ENCODE measurements at regions not wholly inside any gene's neighbourhood (a gene's known extent, or its start where the extent isn't known, plus 50 kb on each side); places are given as distances from the start of the nearest gene placed in this dataset.
A peak's percentile ranks its signal among the peaks of the same experiment; 100 is the strongest.

DNA sequence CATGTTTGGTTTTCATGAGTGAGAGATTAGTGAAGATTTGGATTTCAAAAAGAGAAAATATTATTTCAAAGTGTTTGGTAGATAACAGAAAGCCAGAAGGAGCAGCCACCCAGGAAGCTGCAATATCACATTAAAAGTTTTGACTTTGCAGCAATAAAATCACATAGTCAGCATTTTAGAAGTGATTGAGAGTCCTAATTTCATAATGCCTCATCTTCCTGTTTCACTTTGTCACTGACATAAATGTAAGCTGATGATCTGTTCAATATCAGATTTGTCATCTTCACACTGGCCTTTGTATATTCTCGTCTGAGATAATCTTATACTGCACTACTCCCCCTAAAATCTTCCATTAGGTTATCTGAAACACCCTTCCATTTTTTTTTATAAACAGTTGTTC is 690.5 kb downstream of the ADCYAP1 start:
- H3K4me1 Mint-ChIP-seq = no peaks in the 10 kb centered on the region
- ChIA-PET CTCF (no interaction called here), POLR2A (no interaction called here)
- no peaks in the 10 kb centered on the region for H3K36me3 Mint-ChIP-seq (ENCODE audit: low read depth)
- no peaks in the 10 kb centered on the region for H3K9me3 Mint-ChIP-seq
- no peaks in the 10 kb centered on the region for H3K27me3 Mint-ChIP-seq
- DNase-seq = no peak
- H3K4me3 Mint-ChIP-seq = no peak overlapping the region
- H3K27ac Mint-ChIP-seq = no peak overlapping the region

DNA sequence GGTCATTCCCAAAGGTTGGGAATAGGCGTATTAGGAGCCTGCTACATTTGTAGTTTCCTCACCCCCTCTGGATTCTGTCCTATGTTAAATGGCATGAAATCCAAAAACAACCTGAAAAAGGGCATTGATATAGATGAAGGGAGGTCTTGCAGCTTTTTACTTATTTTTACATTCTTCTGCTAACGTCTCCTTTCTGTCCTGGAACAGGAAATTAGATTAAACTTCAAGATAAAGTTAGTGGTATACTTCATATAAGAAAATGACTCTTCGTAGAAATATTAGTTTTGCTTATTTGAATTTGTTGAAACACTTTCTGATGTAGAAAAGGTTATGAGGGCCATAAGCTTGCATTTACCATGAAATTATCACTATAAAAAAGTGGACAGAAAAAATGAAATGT is 694.5 kb downstream of the ADCYAP1 start:
- Mint-ChIP-seq H3K27me3 (no peaks in the 10 kb centered on the region), H3K4me3 (no peak overlapping the region), H3K9me3 (no peaks in the 10 kb centered on the region), H3K4me1 (no peaks in the 10 kb centered on the region), H3K27ac (no peak overlapping the region), H3K36me3 (ENCODE audit: low read depth) (no peaks in the 10 kb centered on the region)
- DNase-seq = no peak
- POLR2A ChIA-PET = no interaction called here
- CTCF ChIA-PET = no interaction called here

DNA sequence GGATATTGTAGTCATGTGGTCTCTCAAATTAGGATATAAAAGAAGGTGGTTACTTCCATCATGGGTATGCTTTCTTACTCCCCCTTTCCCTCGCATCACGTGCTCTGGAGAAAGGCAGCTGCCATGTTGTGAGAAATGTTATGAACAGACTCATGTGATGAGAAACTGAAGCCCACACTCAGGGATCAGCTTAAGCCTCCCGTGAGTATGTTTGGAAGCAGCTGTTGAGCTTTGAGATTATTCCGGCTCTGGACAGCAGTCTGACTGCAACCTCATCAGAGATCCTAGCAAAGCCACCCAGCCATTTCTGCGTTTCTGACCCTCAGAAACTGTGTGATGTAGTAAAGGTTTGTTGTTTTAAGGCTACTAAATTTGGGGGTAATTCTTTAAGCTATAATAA is 700.1 kb downstream of the ADCYAP1 start:
- DNase-seq = no peak
- Mint-ChIP-seq H3K27ac (no peak overlapping the region), H3K4me3 (no peak overlapping the region), H3K27me3 (no peaks in the 10 kb centered on the region), H3K9me3 (no peaks in the 10 kb centered on the region), H3K4me1 (no peaks in the 10 kb centered on the region), H3K36me3 (ENCODE audit: low read depth) (no peaks in the 10 kb centered on the region)
- ChIA-PET POLR2A (no interaction called here), CTCF (no interaction called here)

DNA sequence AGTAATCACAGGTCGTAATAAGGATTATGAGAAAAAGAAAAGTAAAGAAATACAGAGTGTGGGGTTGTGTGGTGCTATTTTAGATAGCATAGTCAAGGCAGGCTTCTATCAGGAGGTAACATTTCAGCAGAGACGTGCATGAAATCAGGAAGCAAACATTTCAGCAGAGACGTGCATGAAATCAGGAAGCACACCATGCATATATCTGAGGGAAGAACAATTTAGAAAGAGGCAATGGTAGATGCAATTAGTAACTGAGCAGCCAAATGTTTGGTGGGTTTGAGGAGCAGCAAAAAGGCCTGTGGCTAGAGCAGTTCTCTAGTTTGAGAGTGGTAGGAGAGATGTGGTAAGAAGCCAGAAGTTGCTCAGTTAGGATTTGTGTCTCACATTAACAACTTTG is 713.7 kb downstream of the ADCYAP1 start:
- Mint-ChIP-seq H3K27ac (no peak overlapping the region), H3K4me1 (no peaks in the 10 kb centered on the region), H3K9me3 (no peaks in the 10 kb centered on the region), H3K27me3 (no peaks in the 10 kb centered on the region), H3K36me3 (ENCODE audit: low read depth) (no peaks in the 10 kb centered on the region), H3K4me3 (no peak overlapping the region)
- CTCF ChIA-PET = no interaction called here
- no peak for DNase-seq
- POLR2A ChIA-PET = no interaction called here

DNA sequence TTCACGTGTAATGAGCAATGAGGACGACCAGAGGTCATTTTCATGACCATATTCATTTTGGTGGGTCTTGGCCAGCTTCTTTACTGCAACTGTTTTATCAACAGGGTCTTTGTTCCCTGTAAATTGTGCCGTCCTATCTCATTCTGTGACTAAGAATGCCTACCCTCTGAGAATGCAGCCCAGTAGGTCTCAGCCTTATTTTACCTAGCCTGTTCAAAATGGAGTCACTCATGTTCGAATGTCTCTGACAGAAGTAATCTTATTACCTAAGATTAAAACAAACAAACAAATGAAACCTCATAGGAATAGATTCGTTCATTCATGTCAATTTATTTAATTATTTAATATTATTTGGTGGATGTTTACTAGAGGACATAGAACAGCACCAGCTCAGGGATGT is 714.8 kb downstream of the ADCYAP1 start:
- ChIA-PET POLR2A (no interaction called here), CTCF (no interaction called here)
- Mint-ChIP-seq H3K36me3 (ENCODE audit: low read depth) (no peaks in the 10 kb centered on the region), H3K27me3 (no peaks in the 10 kb centered on the region), H3K4me3 (no peak overlapping the region), H3K9me3 (no peaks in the 10 kb centered on the region), H3K4me1 (no peaks in the 10 kb centered on the region), H3K27ac (no peak overlapping the region)
- DNase-seq = no peak

DNA sequence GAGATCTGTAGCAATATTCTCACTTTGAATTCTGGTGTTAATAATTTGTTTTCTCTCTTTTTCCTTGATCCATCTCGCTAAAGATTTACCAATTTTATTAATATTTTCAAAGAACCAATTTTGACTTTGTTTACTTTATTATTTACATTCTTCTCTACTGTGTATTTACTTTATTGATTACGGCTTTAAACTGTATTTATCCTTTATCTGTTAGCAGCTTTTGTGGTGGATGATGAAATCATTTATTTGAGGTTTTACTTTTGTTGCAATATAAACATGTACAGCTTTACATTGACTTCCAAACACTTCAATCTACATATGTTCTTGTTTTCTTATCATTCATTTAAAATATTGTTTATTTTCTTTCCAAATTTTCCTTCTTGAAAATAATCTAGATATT is 719.9 kb downstream of the ADCYAP1 start:
- no peak overlapping the region for H3K4me3 Mint-ChIP-seq
- H3K9me3 Mint-ChIP-seq = no peaks in the 10 kb centered on the region
- H3K27me3 Mint-ChIP-seq = no peaks in the 10 kb centered on the region
- no peaks in the 10 kb centered on the region for H3K36me3 Mint-ChIP-seq (ENCODE audit: low read depth)
- DNase-seq = no peak
- ChIA-PET POLR2A (no interaction called here), CTCF (no interaction called here)
- no peak overlapping the region for H3K27ac Mint-ChIP-seq
- H3K4me1 Mint-ChIP-seq = no peaks in the 10 kb centered on the region

DNA sequence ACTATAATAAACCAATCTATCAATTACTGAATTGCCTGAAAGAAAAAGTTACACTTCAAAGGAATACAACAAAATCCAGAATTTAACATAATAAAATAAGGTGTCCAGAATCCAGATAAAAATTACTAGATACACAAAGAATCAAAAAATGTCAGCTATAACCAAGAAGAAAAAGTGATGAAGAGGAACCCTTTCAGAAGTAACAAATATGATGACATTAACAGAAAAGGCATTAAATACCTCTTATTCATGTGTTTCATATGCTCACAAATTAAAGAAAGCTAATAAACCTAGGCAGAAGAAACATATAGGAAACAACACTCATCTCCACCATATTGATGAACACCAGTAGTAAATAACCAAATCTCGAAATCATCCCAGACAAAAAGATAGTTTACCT is 722.8 kb downstream of the ADCYAP1 start:
- ChIA-PET POLR2A (no interaction called here), CTCF (no interaction called here)
- no peak for DNase-seq
- no peak overlapping the region for H3K4me3 Mint-ChIP-seq
- H3K27ac Mint-ChIP-seq = no peak overlapping the region
- H3K27me3 Mint-ChIP-seq = no peaks in the 10 kb centered on the region
- no peaks in the 10 kb centered on the region for H3K9me3 Mint-ChIP-seq
- no peaks in the 10 kb centered on the region for H3K4me1 Mint-ChIP-seq
- no peaks in the 10 kb centered on the region for H3K36me3 Mint-ChIP-seq (ENCODE audit: low read depth)

DNA sequence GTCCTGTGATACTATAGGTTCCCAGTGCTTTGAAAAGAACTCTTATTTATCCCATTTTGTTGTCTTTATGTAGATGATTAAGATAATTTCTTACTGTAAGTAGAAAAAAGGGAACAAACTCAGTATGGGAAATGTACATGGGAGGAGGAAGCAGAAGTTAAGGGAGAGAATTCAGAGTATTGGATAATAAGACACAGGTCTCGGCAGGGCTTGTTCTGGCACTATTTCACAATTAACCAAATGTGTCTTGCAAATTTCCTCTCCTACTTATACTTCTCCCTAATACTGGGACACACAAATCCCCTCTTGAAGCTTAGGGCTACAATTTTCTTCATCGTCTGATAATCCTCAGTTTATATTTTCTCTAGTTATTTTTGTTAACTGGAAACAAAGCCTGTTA is 744.0 kb downstream of the ADCYAP1 start:
- Mint-ChIP-seq H3K4me3 (no peak overlapping the region), H3K27me3 (no peaks in the 10 kb centered on the region), H3K36me3 (ENCODE audit: low read depth) (no peaks in the 10 kb centered on the region), H3K27ac (no peak overlapping the region), H3K4me1 (no peaks in the 10 kb centered on the region), H3K9me3 (peaks cover 6% of the 10 kb centered on the region)
- POLR2A ChIA-PET = no interaction called here
- no peak for DNase-seq
- CTCF ChIA-PET = no interaction called here

DNA sequence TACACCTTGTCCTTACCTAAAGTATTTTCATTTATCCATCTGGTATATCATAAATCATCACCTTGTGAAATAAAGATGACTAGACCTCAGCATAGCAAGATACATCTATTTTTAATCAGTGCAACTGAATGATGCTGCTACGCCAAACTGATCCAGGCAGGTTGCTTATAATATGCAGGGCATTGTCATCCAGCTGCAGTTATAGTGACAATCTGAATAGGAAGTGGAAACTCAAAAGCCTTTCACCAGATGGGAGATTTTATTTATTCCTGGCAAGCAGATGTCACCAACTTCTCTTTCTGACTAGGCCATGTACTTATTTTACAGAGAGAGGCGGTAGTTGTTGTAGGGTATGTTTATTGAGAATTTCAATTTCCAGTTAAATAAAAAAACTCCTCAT is 747.3 kb downstream of the ADCYAP1 start:
- ChIA-PET CTCF (no interaction called here), POLR2A (no interaction called here)
- Mint-ChIP-seq H3K9me3 (no peaks in the 10 kb centered on the region), H3K4me3 (no peak overlapping the region), H3K36me3 (ENCODE audit: low read depth) (no peaks in the 10 kb centered on the region), H3K4me1 (no peaks in the 10 kb centered on the region), H3K27ac (no peak overlapping the region), H3K27me3 (no peaks in the 10 kb centered on the region)
- DNase-seq = no peak

DNA sequence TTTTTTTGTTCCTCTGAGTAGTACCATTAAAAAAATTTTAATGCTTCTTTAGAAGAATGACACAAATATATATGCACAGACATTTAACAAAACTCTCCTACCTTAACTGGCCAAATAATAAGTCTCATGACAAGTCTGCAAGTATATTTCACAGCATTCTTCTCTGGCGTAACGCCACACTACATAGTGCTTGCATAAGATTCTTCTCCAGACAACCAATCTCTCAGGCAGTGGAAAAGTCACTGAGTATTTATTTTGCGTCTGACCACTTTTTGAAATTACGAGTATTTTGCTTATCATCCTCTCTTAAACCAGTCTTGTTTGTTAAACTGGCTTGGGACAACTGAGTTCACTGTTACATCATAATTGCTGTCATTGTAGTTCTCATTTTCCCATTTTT is 749.2 kb downstream of the ADCYAP1 start:
- H3K36me3 Mint-ChIP-seq (ENCODE audit: low read depth) = no peaks in the 10 kb centered on the region
- H3K4me3 Mint-ChIP-seq = no peak overlapping the region
- no peak overlapping the region for H3K27ac Mint-ChIP-seq
- ChIA-PET CTCF (no interaction called here), POLR2A (no interaction called here)
- no peak for DNase-seq
- H3K9me3 Mint-ChIP-seq = no peaks in the 10 kb centered on the region
- no peaks in the 10 kb centered on the region for H3K4me1 Mint-ChIP-seq
- no peaks in the 10 kb centered on the region for H3K27me3 Mint-ChIP-seq

DNA sequence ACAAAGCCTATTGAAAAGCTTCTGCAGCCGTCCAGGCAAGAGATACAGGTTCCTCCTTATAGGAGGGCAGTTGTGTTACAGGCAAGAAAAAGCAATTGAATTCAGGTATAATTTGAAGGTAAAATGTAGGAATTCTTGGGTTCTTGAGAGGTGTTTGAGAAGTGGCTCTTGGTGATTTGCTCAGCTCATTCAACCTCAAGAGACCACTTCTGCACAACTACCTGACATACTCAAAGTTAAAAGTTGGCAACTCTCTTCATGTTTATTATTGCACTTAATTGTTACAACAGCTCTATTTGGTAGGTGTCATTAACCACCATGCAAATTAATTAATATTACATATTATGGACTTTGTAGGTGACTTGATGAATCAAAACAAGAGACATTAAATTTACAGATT is 753.2 kb downstream of the ADCYAP1 start:
- H3K4me1 Mint-ChIP-seq = no peaks in the 10 kb centered on the region
- H3K9me3 Mint-ChIP-seq = no peaks in the 10 kb centered on the region
- DNase-seq = no peak
- CTCF ChIA-PET = no interaction called here
- no peak overlapping the region for H3K27ac Mint-ChIP-seq
- POLR2A ChIA-PET = no interaction called here
- H3K27me3 Mint-ChIP-seq = no peaks in the 10 kb centered on the region
- no peaks in the 10 kb centered on the region for H3K36me3 Mint-ChIP-seq (ENCODE audit: low read depth)
- H3K4me3 Mint-ChIP-seq = no peak overlapping the region

DNA sequence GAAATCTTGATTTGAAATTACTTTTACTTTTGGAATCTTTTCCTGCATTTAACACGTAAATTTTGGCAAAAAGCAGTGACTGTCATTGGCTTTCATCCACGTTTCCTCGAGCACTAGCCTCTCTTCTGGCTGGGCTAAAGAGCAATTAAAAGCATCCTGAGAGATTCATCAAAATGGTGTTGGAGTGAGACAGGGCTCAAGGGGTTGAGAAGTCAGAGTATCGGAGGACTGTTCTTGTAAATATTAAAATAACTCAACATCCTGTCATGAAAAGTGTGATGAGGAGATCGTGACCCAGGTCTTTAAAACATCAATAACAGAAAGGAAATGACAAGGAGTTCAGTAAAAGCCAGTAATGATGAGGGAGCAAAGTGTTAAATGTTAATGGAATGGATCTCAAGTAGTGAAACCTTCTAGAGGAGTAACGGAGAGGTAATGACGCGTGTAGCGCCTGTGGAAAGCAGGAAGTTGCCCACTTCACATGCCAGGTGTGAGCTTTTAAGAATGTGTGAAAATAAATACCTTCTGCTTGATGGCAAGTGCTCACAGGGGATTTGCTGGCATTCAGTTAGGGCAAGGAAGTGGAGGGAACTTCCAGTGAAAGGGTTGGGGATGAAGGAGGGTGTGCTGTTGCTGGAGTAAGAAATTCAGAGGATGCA is 754.4 kb downstream of the ADCYAP1 start:
- Mint-ChIP-seq H3K27ac (no peak overlapping the region), H3K4me1 (no peaks in the 10 kb centered on the region), H3K4me3 (no peak overlapping the region), H3K36me3 (ENCODE audit: low read depth) (no peaks in the 10 kb centered on the region), H3K9me3 (no peaks in the 10 kb centered on the region), H3K27me3 (no peaks in the 10 kb centered on the region)
- CTCF ChIA-PET = no interaction called here
- DNase-seq = no peak
- POLR2A ChIA-PET = no interaction called here

DNA sequence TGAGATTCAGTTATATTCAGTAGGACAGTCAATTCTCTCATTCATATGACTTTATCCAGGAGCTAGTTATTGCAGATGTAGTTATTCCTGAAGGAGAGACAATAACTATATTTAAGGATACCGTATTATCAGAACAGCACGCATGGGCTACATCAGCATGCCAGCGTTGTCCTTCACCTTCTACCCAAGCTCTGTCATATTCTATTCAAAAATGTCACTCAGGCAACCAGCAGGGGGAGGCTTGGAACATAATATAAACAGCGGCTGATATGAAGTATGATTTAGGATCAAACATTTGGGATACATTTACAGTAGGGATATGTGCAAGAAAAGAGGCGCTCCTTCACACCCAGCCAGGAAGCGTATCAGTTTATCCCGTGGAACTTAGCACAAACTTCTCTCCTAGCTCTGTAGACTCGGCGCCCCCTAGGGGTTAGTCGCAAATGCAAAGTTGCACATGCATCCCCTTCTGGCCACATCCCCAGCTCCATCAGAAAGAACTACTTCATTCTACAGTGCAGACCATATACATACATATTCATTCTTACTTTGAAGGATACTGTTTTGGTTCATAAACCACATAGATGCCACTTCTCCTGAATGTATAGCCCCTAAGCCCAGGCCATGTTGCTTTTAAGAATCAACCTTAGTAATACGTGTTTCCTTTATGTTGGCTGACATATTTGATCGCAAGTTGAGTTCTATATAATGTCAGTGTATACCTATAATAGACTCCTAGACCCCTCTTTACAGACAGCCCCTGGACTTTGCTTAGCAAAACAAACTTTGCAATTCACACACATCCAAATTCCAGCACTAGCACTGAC is 759.4 kb downstream of the ADCYAP1 start:
- Mint-ChIP-seq H3K4me1 (no peaks in the 10 kb centered on the region), H3K27ac (no peak overlapping the region)
- CTCF ChIA-PET = interaction anchor here (1.0 to 1.4 kb wide), 4 partner anchors 13 to 211 kb away, joined by 3 to 5 read pairs (median 4); no protein-coding TSS in a partner anchor

DNA sequence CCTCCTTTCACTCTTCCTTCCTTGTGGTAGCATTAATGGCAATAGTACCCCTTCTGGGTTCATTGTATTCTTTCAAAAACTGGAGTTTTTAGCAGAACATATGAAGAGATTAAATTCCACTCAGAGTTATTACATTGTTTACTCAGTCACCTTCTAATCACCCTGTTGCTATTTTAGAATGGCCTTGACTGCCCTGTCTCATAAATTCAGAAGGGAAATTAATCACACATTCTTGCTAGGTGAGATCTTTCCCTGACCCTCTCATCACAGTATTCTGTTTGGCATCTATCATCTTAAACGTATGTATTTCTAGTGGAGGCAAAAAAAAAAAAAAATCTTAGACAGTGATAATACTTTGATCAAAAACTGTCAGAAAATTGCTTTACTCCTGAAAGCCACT is 760.4 kb downstream of the ADCYAP1 start:
- no peaks in the 10 kb centered on the region for H3K27me3 Mint-ChIP-seq
- no peaks in the 10 kb centered on the region for H3K4me1 Mint-ChIP-seq
- H3K27ac Mint-ChIP-seq = no peak overlapping the region
- no peaks in the 10 kb centered on the region for H3K36me3 Mint-ChIP-seq (ENCODE audit: low read depth)
- H3K4me3 Mint-ChIP-seq = no peak overlapping the region
- no peak for DNase-seq
- ChIA-PET CTCF (no interaction called here), POLR2A (no interaction called here)
- H3K9me3 Mint-ChIP-seq = no peaks in the 10 kb centered on the region

More for the DNA sequence above, 759.4 kb downstream of the ADCYAP1 start:
- Mint-ChIP-seq H3K9me3 (no peaks in the 10 kb centered on the region), H3K4me3 (no peak overlapping the region), H3K36me3 (ENCODE audit: low read depth) (no peaks in the 10 kb centered on the region), H3K27me3 (no peaks in the 10 kb centered on the region)
- DNase-seq = peak; percentile 24
- POLR2A ChIA-PET = no interaction called here

Data from activated CD4-positive, alpha-beta memory T cell treated with anti-CD3 and anti-CD28 coated beads, Interleukin-2, amount 10 ng/mL, durations not matched to agents 7 days and 5 days (primary cell).